ENCODE measurements at regions not wholly inside any gene's neighbourhood (a gene's known extent, or its start where the extent isn't known, plus 50 kb on each side); places are given as distances from the start of the nearest gene placed in this dataset.

- TF ChIP-seq, protein P1, sequence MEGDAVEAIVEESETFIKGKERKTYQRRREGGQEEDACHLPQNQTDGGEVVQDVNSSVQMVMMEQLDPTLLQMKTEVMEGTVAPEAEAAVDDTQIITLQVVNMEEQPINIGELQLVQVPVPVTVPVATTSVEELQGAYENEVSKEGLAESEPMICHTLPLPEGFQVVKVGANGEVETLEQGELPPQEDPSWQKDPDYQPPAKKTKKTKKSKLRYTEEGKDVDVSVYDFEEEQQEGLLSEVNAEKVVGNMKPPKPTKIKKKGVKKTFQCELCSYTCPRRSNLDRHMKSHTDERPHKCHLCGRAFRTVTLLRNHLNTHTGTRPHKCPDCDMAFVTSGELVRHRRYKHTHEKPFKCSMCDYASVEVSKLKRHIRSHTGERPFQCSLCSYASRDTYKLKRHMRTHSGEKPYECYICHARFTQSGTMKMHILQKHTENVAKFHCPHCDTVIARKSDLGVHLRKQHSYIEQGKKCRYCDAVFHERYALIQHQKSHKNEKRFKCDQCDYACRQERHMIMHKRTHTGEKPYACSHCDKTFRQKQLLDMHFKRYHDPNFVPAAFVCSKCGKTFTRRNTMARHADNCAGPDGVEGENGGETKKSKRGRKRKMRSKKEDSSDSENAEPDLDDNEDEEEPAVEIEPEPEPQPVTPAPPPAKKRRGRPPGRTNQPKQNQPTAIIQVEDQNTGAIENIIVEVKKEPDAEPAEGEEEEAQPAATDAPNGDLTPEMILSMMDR (IDR thresholded peaks at IDR 0.05), result no peak
- no peak for TF ChIP-seq POLR2A (IDR thresholded peaks at IDR 0.05; ENCODE audit: low read depth)
- no peak for TF ChIP-seq POLR2AphosphoS5 (IDR thresholded peaks at IDR 0.05)
These were observed 230.8 kb downstream of the EBLN2 start for GRCh38 chr3:73292220-73292619.
